Right lobe of liver (tissue), 6 donors: ENCODE measurements at regions not wholly inside any gene's neighbourhood (a gene's known extent, or its start where the extent isn't known, plus 50 kb on each side); places are given as distances from the start of the nearest gene placed in this dataset.

Experiments used
- ATAC-seq, 4 donors: fragments of 200-7000 bp; cut with Tn5 transposase; one replicate each; pipeline ENCODE4 v1.9.1; 2020; ENCODE audit warnings: mild to moderate bottlenecking in 4 of 4, moderate library complexity in 4 of 4
- DNase-seq, 3 donors: peaks; one replicate each; pipeline ENCODE4 v3.0.0-alpha.2; 2020
- H3K27ac ChIP-seq, 3 donors: fragments of 200-600 bp; one replicate each; pipeline ENCODE4 v1.8.0; 2022
- H3K27me3 ChIP-seq, 2 donors: fragments of 200-600 bp; one replicate each; pipeline ENCODE4 v1.8.0; 2022
- H3K36me3 ChIP-seq, 4 donors: fragments of 200-600 bp; sonication (generic) in 1 of 4; one replicate each; pipeline versions ENCODE4 v1.5.1 to v1.8.0; 2017 to 2022; ENCODE audit warnings: control low read depth in 1 of 4
- H3K4me1 ChIP-seq, 4 donors: fragments of 200-600 bp; sonication (generic) in 1 of 4; one replicate each; pipeline versions ENCODE4 v1.5.1 to v1.8.0; 2017 to 2022; ENCODE audit warnings: control low read depth in 1 of 4
- H3K4me3 ChIP-seq, 3 donors: fragments of 200-600 bp; one replicate each; pipeline ENCODE4 v1.8.0; 2022
- H3K9me3 ChIP-seq, 4 donors: fragments of 200-600 bp; sonication (generic) in 1 of 4; one replicate each; pipeline versions ENCODE4 v1.5.1 to v1.8.0; 2017 to 2022; ENCODE audit warnings: control low read depth in 1 of 4
- CTCF ChIP-seq, 4 donors: fragments of 200-600 bp in 3 of 4; fragments of 450-650 bp in 1 of 4; IDR thresholded peaks; one replicate each; pipeline versions ENCODE4 v1.5.1 to v1.8.0; 2016 to 2022; ENCODE audit warnings: antibody characterized with exemption in 4 of 4, mild to moderate bottlenecking in 2 of 4
- POLR2A ChIP-seq: fragments of 450-650 bp; IDR thresholded peaks from one replicate; pipeline ENCODE4 v1.6.1; 2017; ENCODE audit warnings: antibody characterized with exemption, mild to moderate bottlenecking
- WGBS: methylation state at CpG from one replicate; pipeline ENCODE4 v1.1.6; 2018; ENCODE audit warnings: low coverage, low lambda C conversion rate; ENCODE audit not compliant: insufficient coverage; ENCODE audit errors: missing lambda C conversion rate; 5-methylcytosine and 5-hydroxymethylcytosine counted together
- intact Hi-C, 2 donors: fragments of 100-400 bp; cut with DNase I; formaldehyde crosslinking; loops; one replicate each; pipeline versions ENCODE4 v1.11.2 to v1.14.1; 2022
- donor health status: DM: no; HTN: yes; CAD: no.
- donor health status: DM: no; HTN: no; CAD: no.
- donor health status: DM: no; HTN: no; CAD: no.
- donor health status: DM: no; HTN: yes; CAD: no.
- donor health status: DM: no; HTN: yes; CAD: no.

GRCh38 chr3:16720367-16720940 is 115.2 kb upstream of the DAZL start:
- TF ChIP-seq POLR2A, result no peak
- no peak for TF ChIP-seq CTCF (IDR thresholded peaks at IDR 0.05)
- WGBS, result 69% methylated on average over 3 of the region's 3 CpGs
- H3K4me3 ChIP-seq, result no peak overlapping the region
- no peaks in the 10 kb centered on the region for H3K36me3 ChIP-seq
- no peaks in the 10 kb centered on the region for H3K27me3 ChIP-seq
- no peaks in the 10 kb centered on the region for H3K9me3 ChIP-seq
- DNase-seq (no peak), ATAC-seq (no peak)
- intact Hi-C loops, result no loop called here
- no peaks in the 10 kb centered on the region for H3K4me1 ChIP-seq
- no peak overlapping the region for H3K27ac ChIP-seq

DNA sequence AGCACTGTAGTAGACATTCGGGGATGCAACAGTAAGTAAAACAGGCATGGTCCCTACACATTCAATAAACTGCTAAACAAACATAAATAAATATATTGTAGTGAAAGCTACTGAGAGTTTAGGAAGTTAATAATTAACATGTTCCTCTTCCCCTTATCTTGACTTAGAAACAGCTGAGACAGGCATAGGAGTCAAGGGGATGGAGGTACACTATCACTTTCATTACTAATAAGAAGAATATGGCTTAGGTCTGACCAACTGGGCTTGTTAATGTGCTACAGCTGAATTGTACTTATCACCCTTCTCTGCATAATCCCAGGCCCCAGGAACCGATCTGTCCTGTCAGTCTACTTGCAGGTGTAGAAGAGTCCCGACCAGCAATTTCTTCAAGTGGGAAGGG is 116.3 kb upstream of the DAZL start:
- H3K27ac ChIP-seq, result no peak overlapping the region
- H3K9me3 ChIP-seq, result no peaks in the 10 kb centered on the region
- intact Hi-C loops, result no loop called here
- peak in 1 of 4 donors; percentile 13 for ATAC-seq
- DNase-seq, result no peak
- WGBS, result 83% methylated on average over 3 of the region's 3 CpGs
- TF ChIP-seq CTCF (IDR thresholded peaks at IDR 0.05) (no peak), POLR2A (no peak)
- no peaks in the 10 kb centered on the region for H3K27me3 ChIP-seq
- no peaks in the 10 kb centered on the region for H3K36me3 ChIP-seq
- no peak overlapping the region for H3K4me3 ChIP-seq
- no peaks in the 10 kb centered on the region for H3K4me1 ChIP-seq

- intact Hi-C loops, result no loop called here
- TF ChIP-seq POLR2A (no peak), CTCF (IDR thresholded peaks at IDR 0.05) (no peak)
- H3K27ac ChIP-seq, result no peak overlapping the region
- 100% methylated on average over 1 of the region's 1 CpG for WGBS
- no peaks in the 10 kb centered on the region for H3K27me3 ChIP-seq
- H3K4me1 ChIP-seq, result no peaks in the 10 kb centered on the region
- ATAC-seq, result no peak
- no peaks in the 10 kb centered on the region for H3K36me3 ChIP-seq
- no peak for DNase-seq
- no peaks in the 10 kb centered on the region for H3K9me3 ChIP-seq
- no peak overlapping the region for H3K4me3 ChIP-seq
Observed at GRCh38 chr3:16723978-16724377, 118.8 kb upstream of the DAZL start.

DNA sequence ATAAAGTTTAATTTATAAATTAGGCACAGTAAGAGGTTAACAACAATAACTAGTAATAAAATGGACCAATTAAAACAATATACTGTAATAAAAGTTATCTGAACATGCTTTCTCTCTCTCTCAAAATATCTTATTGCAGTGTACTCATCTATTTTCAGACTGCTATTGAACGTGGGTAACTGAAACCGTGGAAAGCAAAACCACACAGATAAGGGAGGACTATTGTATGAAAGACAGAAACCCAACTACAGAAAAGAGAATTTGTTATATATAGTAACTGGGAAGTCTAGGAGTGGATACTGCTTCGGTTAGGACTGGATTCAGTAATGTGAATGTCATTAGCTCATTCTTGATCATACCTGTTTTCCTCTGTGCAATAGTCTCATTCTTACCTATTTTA is 119.3 kb upstream of the DAZL start:
- ATAC-seq (no peak), DNase-seq (no peak)
- Histone ChIP-seq H3K27ac (no peak overlapping the region), H3K27me3 (no peaks in the 10 kb centered on the region), H3K4me3 (no peak overlapping the region), H3K4me1 (no peaks in the 10 kb centered on the region), H3K36me3 (no peaks in the 10 kb centered on the region), H3K9me3 (no peaks in the 10 kb centered on the region)
- no peak for TF ChIP-seq CTCF (IDR thresholded peaks at IDR 0.05)
- 38% methylated on average over 3 of the region's 3 CpGs for WGBS
- intact Hi-C loops, result no loop called here

GRCh38 chr3:16725972-16726371 is 120.7 kb upstream of the DAZL start:
- no peaks in the 10 kb centered on the region for H3K4me1 ChIP-seq
- TF ChIP-seq CTCF (IDR thresholded peaks at IDR 0.05) (no peak), POLR2A (no peak)
- H3K9me3 ChIP-seq, result no peaks in the 10 kb centered on the region
- WGBS, result 0% methylated on average over 1 of the region's 1 CpG
- no peaks in the 10 kb centered on the region for H3K27me3 ChIP-seq
- no peak overlapping the region for H3K27ac ChIP-seq
- H3K36me3 ChIP-seq, result no peaks in the 10 kb centered on the region
- H3K4me3 ChIP-seq, result no peak overlapping the region
- ATAC-seq, result no peak
- intact Hi-C loops, result no loop called here
- DNase-seq, result no peak
